Mesothelial cell of epicardium (in vitro differentiated cells): ENCODE measurements at regions not wholly inside any gene's neighbourhood (a gene's known extent, or its start where the extent isn't known, plus 50 kb on each side); places are given as distances from the start of the nearest gene placed in this dataset.

ENCODE experiments used
- DNase-seq, 2 experiments: peaks; one replicate each; pipeline ENCODE4 v3.0.0; 2021; ENCODE audit warnings: low spot score in 2 of 2; ENCODE audit not compliant: unreplicated experiment in 2 of 2
- H3K27ac Mint-ChIP-seq: 2 replicates; pipeline ENCODE4 v1.8.0; 2021; ENCODE audit warnings: mixed read lengths
- H3K27me3 Mint-ChIP-seq: 2 replicates; pipeline ENCODE4 v1.8.0; 2021; ENCODE audit warnings: low read depth, mixed read lengths
- H3K36me3 Mint-ChIP-seq: 2 replicates; pipeline ENCODE4 v1.8.0; 2021; ENCODE audit warnings: mixed read lengths
- H3K4me1 Mint-ChIP-seq: 2 replicates; pipeline ENCODE4 v1.8.0; 2021; ENCODE audit warnings: mixed read lengths
- H3K4me3 Mint-ChIP-seq: 2 replicates; pipeline ENCODE4 v1.8.0; 2021; ENCODE audit warnings: mild to moderate bottlenecking, moderate library complexity, mixed read lengths
- H3K9me3 Mint-ChIP-seq: 2 replicates; pipeline ENCODE4 v1.8.0; 2021; ENCODE audit warnings: mixed read lengths
- TF ChIP-seq, protein P1 (sequence below): fragments of 200-600 bp; sonication (generic); IDR thresholded peaks from one replicate; pipeline ENCODE4 v1.5.0; 2021; ENCODE audit warnings: antibody characterized with exemption; ENCODE audit not compliant: unreplicated experiment

- no peak for DNase-seq
- no peaks in the 10 kb centered on the region for H3K36me3 Mint-ChIP-seq
- H3K27ac Mint-ChIP-seq: no peak overlapping the region
Measured at GRCh38 chr1:4298361-4299083, 355.9 kb upstream of the AJAP1 start.

DNA sequence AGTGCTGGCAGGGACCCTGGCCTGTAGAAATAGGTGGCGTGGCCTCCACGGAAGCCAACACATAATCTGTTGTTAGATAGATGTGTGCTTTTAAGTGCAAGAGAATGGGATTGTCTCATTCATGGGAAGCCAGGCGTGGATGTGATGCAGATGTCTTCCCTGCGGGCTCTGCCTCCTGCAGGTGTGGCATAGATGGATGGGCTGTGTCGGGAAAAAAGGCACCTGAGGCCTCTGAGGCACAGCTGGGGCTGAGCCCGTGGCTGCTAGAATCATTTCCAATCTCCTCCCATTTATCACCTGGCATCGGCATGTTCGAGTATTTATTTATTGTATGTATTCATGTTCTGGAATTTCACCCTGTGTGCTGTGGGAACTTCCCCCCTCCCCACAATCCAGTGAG is 353.4 kb upstream of the AJAP1 start:
- no peak overlapping the region for H3K27ac Mint-ChIP-seq
- no peak for DNase-seq
- TF ChIP-seq, protein P1, sequence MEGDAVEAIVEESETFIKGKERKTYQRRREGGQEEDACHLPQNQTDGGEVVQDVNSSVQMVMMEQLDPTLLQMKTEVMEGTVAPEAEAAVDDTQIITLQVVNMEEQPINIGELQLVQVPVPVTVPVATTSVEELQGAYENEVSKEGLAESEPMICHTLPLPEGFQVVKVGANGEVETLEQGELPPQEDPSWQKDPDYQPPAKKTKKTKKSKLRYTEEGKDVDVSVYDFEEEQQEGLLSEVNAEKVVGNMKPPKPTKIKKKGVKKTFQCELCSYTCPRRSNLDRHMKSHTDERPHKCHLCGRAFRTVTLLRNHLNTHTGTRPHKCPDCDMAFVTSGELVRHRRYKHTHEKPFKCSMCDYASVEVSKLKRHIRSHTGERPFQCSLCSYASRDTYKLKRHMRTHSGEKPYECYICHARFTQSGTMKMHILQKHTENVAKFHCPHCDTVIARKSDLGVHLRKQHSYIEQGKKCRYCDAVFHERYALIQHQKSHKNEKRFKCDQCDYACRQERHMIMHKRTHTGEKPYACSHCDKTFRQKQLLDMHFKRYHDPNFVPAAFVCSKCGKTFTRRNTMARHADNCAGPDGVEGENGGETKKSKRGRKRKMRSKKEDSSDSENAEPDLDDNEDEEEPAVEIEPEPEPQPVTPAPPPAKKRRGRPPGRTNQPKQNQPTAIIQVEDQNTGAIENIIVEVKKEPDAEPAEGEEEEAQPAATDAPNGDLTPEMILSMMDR: no peak
- no peaks in the 10 kb centered on the region for H3K27me3 Mint-ChIP-seq
- peaks cover 45% of the 10 kb centered on the region for H3K9me3 Mint-ChIP-seq
- no peak overlapping the region for H3K4me3 Mint-ChIP-seq
- no peaks in the 10 kb centered on the region for H3K4me1 Mint-ChIP-seq
- H3K36me3 Mint-ChIP-seq: no peaks in the 10 kb centered on the region

More at GRCh38 chr1:4298361-4299083, 355.9 kb upstream of the AJAP1 start:
- TF ChIP-seq, protein P1: no peak
- Mint-ChIP-seq H3K4me3 (no peak overlapping the region), H3K4me1 (no peaks in the 10 kb centered on the region), H3K27me3 (no peaks in the 10 kb centered on the region), H3K9me3 (peaks cover 46% of the 10 kb centered on the region)

DNA sequence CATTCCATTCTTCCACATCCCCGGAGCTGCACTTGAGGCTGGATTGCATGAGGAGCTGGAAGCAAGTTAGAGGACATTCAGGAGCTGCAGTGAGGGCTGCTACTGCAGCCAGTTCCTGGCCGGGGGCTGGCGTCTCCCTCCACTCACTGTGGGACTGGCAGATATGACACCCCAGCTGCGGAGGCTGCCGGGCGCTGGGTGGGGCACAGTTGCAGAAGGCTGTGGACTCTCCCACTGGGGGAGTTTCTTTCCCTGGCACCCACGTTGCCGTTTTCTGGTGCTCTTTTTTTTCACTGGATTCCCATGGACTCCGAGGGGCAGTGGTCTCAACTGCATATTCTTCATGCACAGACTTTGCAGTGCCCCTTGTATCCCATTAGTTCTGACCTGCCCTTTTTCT is 351.1 kb upstream of the AJAP1 start:
- Mint-ChIP-seq H3K4me1 (no peaks in the 10 kb centered on the region), H3K4me3 (no peak overlapping the region), H3K27me3 (no peaks in the 10 kb centered on the region), H3K36me3 (no peaks in the 10 kb centered on the region), H3K27ac (no peak overlapping the region), H3K9me3 (peaks cover 36% of the 10 kb centered on the region)
- no peak for DNase-seq
- TF ChIP-seq, protein P1: no peak

- TF ChIP-seq, protein P1: no peak
- no peak overlapping the region for H3K4me3 Mint-ChIP-seq
- H3K27me3 Mint-ChIP-seq: no peaks in the 10 kb centered on the region
- no peak overlapping the region for H3K27ac Mint-ChIP-seq
- no peaks in the 10 kb centered on the region for H3K36me3 Mint-ChIP-seq
- H3K4me1 Mint-ChIP-seq: no peaks in the 10 kb centered on the region
- DNase-seq: no peak
- peaks cover 33% of the 10 kb centered on the region for H3K9me3 Mint-ChIP-seq
Measured at GRCh38 chr1:4305526-4306301, 348.7 kb upstream of the AJAP1 start.

- no peaks in the 10 kb centered on the region for H3K36me3 Mint-ChIP-seq
- no peaks in the 10 kb centered on the region for H3K4me1 Mint-ChIP-seq
- TF ChIP-seq, protein P1: no peak
- H3K4me3 Mint-ChIP-seq: no peak overlapping the region
- no peak for DNase-seq
- no peaks in the 10 kb centered on the region for H3K27me3 Mint-ChIP-seq
- H3K27ac Mint-ChIP-seq: no peak overlapping the region
- H3K9me3 Mint-ChIP-seq: peaks cover 37% of the 10 kb centered on the region
Measured at GRCh38 chr1:4306559-4307467, 347.6 kb upstream of the AJAP1 start.
